OCI-LY7 (cell line): ENCODE measurements at regions not wholly inside any gene's neighbourhood (a gene's known extent, or its start where the extent isn't known, plus 50 kb on each side); places are given as distances from the start of the nearest gene placed in this dataset.

Source experiments
- BruUV-seq: library from RNA; stranded (reverse); fragments of 400-500 nt; replicated peaks from 2 replicates; lab custom pipeline; 2021; lab: Mats Ljungman, UMichigan
- CTCF ChIA-PET: fragments of 300-600 bp; sonication (Branson Sonifier 250); formaldehyde crosslinking; loops from one replicate; lab custom pipeline; 2022; ENCODE audit warnings: antibody characterized with exemption; ENCODE audit not compliant: unreplicated experiment; lab: Charles Lee
- POLR2A ChIA-PET: fragments of 300-600 bp; sonication (Branson Sonifier 250); formaldehyde crosslinking; loops from one replicate; lab custom pipeline; 2022; ENCODE audit warnings: antibody characterized with exemption; lab: Charles Lee
- DNase-seq: peaks from one replicate; pipeline ENCODE4 v3.0.0-alpha.2; 2015; ENCODE audit warnings: low spot score
- H2AFZ ChIP-seq: fragments of 200-600 bp; sonication (generic), shearing (Covaris generic); 2 replicates; pipeline ENCODE4 v1.6.1; 2014; ENCODE audit warnings: mild to moderate bottlenecking, antibody characterized with exemption, low read length, moderate library complexity
- H3K27ac ChIP-seq: fragments of 200-600 bp; sonication (generic); 2 replicates; pipeline ENCODE4 v1.5.1; 2014; ENCODE audit warnings: mixed run types, low read depth, mild to moderate bottlenecking, moderate library complexity, low read length, inconsistent platforms; ENCODE audit not compliant: poor library complexity, severe bottlenecking
- H3K36me3 ChIP-seq: fragments of 200-600 bp; sonication (generic); 2 replicates; pipeline ENCODE4 v1.6.1; 2014; ENCODE audit warnings: mild to moderate bottlenecking, antibody characterized with exemption, low read length, moderate library complexity, mixed read lengths; ENCODE audit not compliant: insufficient read depth
- H3K4me1 ChIP-seq: fragments of 200-600 bp; sonication (generic); 2 replicates; pipeline ENCODE4 v1.5.1; 2014; ENCODE audit warnings: mild to moderate bottlenecking, low read length; ENCODE audit not compliant: insufficient read depth, poor library complexity, severe bottlenecking
- H3K4me2 ChIP-seq: fragments of 200-600 bp; sonication (generic); 2 replicates; pipeline ENCODE4 v1.6.1; 2014; ENCODE audit warnings: mild to moderate bottlenecking, low read length
- H3K4me3 ChIP-seq: fragments of 200-600 bp; sonication (generic); 2 replicates; pipeline ENCODE4 v1.5.1; 2014; ENCODE audit warnings: mild to moderate bottlenecking, low read depth, low read length; ENCODE audit not compliant: poor library complexity, severe bottlenecking
- H3K79me2 ChIP-seq: fragments of 200-600 bp; sonication (generic); 2 replicates; pipeline ENCODE4 v1.6.1; 2016; ENCODE audit warnings: low read depth, mild to moderate bottlenecking, low read length, moderate library complexity, mixed read lengths; ENCODE audit not compliant: insufficient read depth
- H3K9me2 ChIP-seq: fragments of 200-600 bp; sonication (generic); 2 replicates; pipeline ENCODE4 v1.6.1; 2016; ENCODE audit warnings: mild to moderate bottlenecking, low read length, mixed read lengths; ENCODE audit not compliant: insufficient read depth
- H3K9me3 ChIP-seq: fragments of 200-600 bp; sonication (generic); 2 replicates; pipeline ENCODE4 v1.6.1; 2014; ENCODE audit warnings: mild to moderate bottlenecking, mixed run types, low read length, mixed read lengths
- H4K20me1 ChIP-seq: fragments of 200-600 bp; sonication (generic); 2 replicates; pipeline ENCODE4 v1.6.1; 2014; ENCODE audit warnings: mild to moderate bottlenecking, antibody characterized with exemption, low read length, moderate library complexity, mixed read lengths; ENCODE audit not compliant: insufficient read depth
- EZH2phosphoT487 ChIP-seq: fragments of 200-600 bp; sonication (generic); IDR thresholded peaks from 2 replicates; pipeline ENCODE4 v1.6.1; 2018; ENCODE audit warnings: low read depth, borderline replicate concordance, mild to moderate bottlenecking, mixed run types, antibody characterized with exemption, low read length, moderate library complexity, mixed read lengths
- intact Hi-C: fragments of 100-400 bp; cut with micrococcal nuclease; formaldehyde crosslinking; loops from one replicate; pipeline ENCODE4 v1.10.0; 2022; ENCODE audit not compliant: unreplicated experiment
- TF ChIP-seq, protein P1 (sequence below): fragments of 200-600 bp; sonication (generic); conservative IDR thresholded peaks from 2 replicates; pipeline ENCODE4 v1.5.1; 2014; ENCODE audit warnings: mild to moderate bottlenecking, antibody characterized with exemption, low read length, moderate library complexity, mixed read lengths

DNA sequence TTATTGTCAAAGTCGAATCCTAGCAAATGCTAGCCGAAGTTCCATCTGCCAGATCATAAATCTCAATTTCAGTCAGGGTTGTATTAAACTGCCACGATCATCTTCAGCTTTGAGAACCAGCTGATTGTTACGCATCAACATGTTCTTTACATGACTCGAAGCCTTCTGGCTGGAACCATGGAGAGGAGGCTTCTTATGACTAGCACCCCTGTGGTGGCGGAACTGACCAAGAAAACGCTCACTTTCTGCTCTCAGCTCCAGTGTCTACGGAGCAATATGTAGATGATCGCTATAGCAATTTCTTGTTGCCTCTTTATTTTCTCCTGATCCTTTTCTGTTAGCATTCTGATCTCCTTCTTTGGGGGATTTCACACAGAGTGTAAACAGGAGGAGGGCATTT lies 479.4 kb upstream of the SLC35B3 start:
- H3K79me2 ChIP-seq = no peaks in the 10 kb centered on the region
- H2AFZ ChIP-seq = no peak overlapping the region
- no peak for DNase-seq
- BruUV-seq = no TSS peak
- no peak overlapping the region for H3K4me2 ChIP-seq
- no peak overlapping the region for H3K27ac ChIP-seq
- H3K4me1 ChIP-seq = no peaks in the 10 kb centered on the region
- no peak overlapping the region for H3K4me3 ChIP-seq
- ChIA-PET CTCF (no interaction called here), POLR2A (interaction anchor here (0.7 kb wide), 1 partner anchor 465 kb away, joined by 3 read pairs; no protein-coding TSS in a partner anchor)
- H3K9me3 ChIP-seq = no peaks in the 10 kb centered on the region
- no peaks in the 10 kb centered on the region for H4K20me1 ChIP-seq
- no peaks in the 10 kb centered on the region for H3K36me3 ChIP-seq
- TF ChIP-seq, protein P1, sequence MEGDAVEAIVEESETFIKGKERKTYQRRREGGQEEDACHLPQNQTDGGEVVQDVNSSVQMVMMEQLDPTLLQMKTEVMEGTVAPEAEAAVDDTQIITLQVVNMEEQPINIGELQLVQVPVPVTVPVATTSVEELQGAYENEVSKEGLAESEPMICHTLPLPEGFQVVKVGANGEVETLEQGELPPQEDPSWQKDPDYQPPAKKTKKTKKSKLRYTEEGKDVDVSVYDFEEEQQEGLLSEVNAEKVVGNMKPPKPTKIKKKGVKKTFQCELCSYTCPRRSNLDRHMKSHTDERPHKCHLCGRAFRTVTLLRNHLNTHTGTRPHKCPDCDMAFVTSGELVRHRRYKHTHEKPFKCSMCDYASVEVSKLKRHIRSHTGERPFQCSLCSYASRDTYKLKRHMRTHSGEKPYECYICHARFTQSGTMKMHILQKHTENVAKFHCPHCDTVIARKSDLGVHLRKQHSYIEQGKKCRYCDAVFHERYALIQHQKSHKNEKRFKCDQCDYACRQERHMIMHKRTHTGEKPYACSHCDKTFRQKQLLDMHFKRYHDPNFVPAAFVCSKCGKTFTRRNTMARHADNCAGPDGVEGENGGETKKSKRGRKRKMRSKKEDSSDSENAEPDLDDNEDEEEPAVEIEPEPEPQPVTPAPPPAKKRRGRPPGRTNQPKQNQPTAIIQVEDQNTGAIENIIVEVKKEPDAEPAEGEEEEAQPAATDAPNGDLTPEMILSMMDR = no peak
- no peak for TF ChIP-seq EZH2phosphoT487
- intact Hi-C loops = no loop called here
- H3K9me2 ChIP-seq = no peaks in the 10 kb centered on the region

DNA sequence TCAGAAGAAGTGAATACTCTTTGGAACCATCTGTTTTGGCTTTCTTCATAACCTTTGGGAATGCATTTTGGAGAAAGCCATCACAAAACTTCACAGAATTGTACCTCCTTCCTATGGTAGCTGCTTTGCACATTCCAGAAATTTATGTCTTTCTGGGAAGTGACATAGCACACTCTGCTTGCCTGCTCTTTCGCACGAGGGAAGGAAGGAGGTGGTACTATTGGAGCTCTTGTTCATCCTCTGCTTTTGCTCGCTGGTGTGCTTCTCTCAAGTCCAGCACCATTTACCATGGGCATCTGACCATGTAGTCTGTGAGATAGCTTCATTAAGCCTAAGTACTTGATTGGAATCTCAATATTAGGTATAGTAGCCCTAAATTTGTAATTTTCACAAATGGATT lies 473.3 kb upstream of the SLC35B3 start:
- Histone ChIP-seq H3K27ac (no peak overlapping the region), H3K4me2 (no peak overlapping the region), H2AFZ (no peak overlapping the region), H3K4me3 (no peak overlapping the region), H4K20me1 (no peaks in the 10 kb centered on the region), H3K4me1 (no peaks in the 10 kb centered on the region), H3K9me3 (no peaks in the 10 kb centered on the region), H3K79me2 (no peaks in the 10 kb centered on the region), H3K36me3 (no peaks in the 10 kb centered on the region), H3K9me2 (no peaks in the 10 kb centered on the region)
- intact Hi-C loops = no loop called here
- POLR2A ChIA-PET = interaction anchor here (1.0 kb wide), 1 partner anchor 9 kb away, joined by 3 read pairs; no protein-coding TSS in a partner anchor
- CTCF ChIA-PET = interaction anchor here (0.5 kb wide), 1 partner anchor 1395 kb away, joined by 4 read pairs; no protein-coding TSS in a partner anchor
- no peak for DNase-seq
- no TSS peak for BruUV-seq
- TF ChIP-seq, protein P1 = no peak
- TF ChIP-seq EZH2phosphoT487 = no peak

DNA sequence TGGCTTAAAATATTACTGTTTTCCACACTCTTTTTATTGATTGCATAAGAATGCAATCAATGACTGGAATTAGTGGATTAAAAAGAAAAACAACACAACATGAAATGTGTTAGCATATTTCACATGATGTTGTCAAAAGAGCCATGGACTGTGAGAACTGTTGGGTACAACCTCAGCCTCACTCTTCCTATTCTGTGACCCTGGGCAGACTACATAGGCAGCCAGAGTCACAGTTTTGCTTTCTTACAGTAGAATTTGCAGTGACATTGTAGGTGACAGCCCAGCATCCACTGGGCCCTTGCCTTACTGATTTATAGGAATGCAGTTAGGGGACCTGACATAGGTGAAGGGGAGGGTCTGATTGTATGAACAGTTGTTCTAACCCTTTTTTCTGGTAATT lies 471.4 kb upstream of the SLC35B3 start:
- intact Hi-C loops = no loop called here
- no peaks in the 10 kb centered on the region for H3K79me2 ChIP-seq
- H3K4me2 ChIP-seq = no peak overlapping the region
- no peaks in the 10 kb centered on the region for H3K36me3 ChIP-seq
- H3K9me3 ChIP-seq = no peaks in the 10 kb centered on the region
- H3K4me1 ChIP-seq = no peaks in the 10 kb centered on the region
- H3K4me3 ChIP-seq = no peak overlapping the region
- ChIA-PET CTCF (no interaction called here), POLR2A (no interaction called here)
- H3K27ac ChIP-seq = no peak overlapping the region
- BruUV-seq = no TSS peak
- DNase-seq = no peak
- no peaks in the 10 kb centered on the region for H4K20me1 ChIP-seq
- no peaks in the 10 kb centered on the region for H3K9me2 ChIP-seq
- TF ChIP-seq, protein P1 = no peak
- no peak overlapping the region for H2AFZ ChIP-seq
